ENCODE measurements at regions not wholly inside any gene's neighbourhood (a gene's known extent, or its start where the extent isn't known, plus 50 kb on each side); places are given as distances from the start of the nearest gene placed in this dataset.

DNA sequence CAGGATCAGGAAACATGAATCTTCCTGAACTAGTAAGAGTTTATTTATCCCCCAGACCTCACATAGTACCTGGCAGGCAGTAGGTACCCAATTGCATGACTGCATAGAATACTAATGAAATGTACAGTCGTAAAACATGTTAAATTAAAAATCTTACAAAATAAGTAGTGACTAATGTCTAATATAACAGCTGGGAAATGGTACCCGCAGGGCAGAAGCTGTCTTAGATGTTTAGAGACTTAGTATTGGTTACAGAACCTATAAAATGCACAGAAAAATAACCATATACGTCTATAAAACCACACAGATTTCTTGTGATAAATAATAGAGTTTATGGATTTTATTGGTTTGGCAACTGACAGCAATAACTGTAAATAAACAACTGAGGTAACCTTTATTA is 139.1 kb upstream of the GMDS start:
- no peaks in the 10 kb centered on the region for H3K36me3 ChIP-seq (ENCODE audit: low read length)
- no peaks in the 10 kb centered on the region for H3K9me3 ChIP-seq (ENCODE audit: insufficient read depth, low read length)
- H3K27ac ChIP-seq (ENCODE audit: low read depth, low read length): no peak overlapping the region
- no peaks in the 10 kb centered on the region for H3K9me2 ChIP-seq (replicated peaks; ENCODE audit: insufficient read depth, low read length)
- H3K27me3 ChIP-seq (ENCODE audit: low read length): no peaks in the 10 kb centered on the region
- H3K9ac ChIP-seq (ENCODE audit: low read length): no peak overlapping the region
- H4K20me1 ChIP-seq (ENCODE audit: low read depth, low read length): no peaks in the 10 kb centered on the region
- no peak overlapping the region for H3K4me2 ChIP-seq (ENCODE audit: low read depth, low read length, poor library complexity, severe bottlenecking)
- H3F3A ChIP-seq (ENCODE audit: insufficient read depth): no peaks in the 10 kb centered on the region
- TF ChIP-seq EZH2phosphoT487 (conservative IDR thresholded peaks at IDR 0.05; ENCODE audit: low read length): no peak
- H3K4me3 ChIP-seq (ENCODE audit: insufficient read depth, low read length, poor library complexity, severe bottlenecking): no peak overlapping the region
- no peak overlapping the region for H2AFZ ChIP-seq (ENCODE audit: low read depth, low read length, severe bottlenecking)
- H3K79me2 ChIP-seq (ENCODE audit: insufficient read depth, low read length): no peaks in the 10 kb centered on the region

DNA sequence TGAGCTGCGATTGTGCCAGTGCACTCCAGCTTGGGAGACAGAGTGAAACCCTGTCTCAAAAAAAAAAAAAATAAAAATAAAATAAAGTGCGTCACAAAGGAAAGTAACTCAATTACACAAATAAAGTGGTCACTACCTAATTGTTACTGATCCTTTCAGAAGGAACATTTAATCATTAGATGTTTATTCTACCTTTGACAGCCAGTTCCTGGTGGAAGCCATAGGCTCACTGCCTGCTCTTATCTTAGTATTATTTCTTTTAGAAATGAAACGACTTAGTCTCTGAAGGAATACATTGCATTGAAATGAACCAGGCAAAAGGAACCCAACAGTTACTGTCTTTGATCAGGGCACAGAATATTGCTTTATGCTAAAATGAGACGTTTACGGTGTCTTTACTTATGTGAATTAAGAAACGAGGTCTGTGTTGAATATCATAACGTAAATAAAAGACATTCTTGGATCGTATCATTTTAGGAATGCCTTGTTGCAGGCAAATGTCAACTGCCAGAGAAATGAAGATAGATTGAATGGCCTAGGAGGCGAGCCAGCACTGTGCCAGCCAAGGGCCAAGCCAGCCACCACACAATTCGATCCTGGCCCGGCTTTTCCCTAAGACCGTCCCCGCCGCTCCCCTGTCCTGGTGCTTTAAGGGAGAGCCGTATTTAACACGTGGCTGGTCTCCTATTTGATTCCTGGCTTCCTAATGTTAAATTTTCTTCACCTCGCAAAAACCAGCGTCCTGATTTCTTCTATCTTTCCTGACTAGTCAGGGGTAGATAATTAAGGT is 136.7 kb upstream of the GMDS start:
- Histone ChIP-seq H3K9me2 (replicated peaks; ENCODE audit: insufficient read depth, low read length) (no peaks in the 10 kb centered on the region), H3K36me3 (ENCODE audit: low read length) (no peaks in the 10 kb centered on the region), H3K27ac (ENCODE audit: low read depth, low read length) (no peak overlapping the region), H4K20me1 (ENCODE audit: low read depth, low read length) (no peaks in the 10 kb centered on the region), H3K27me3 (ENCODE audit: low read length) (no peaks in the 10 kb centered on the region), H3K9me3 (ENCODE audit: insufficient read depth, low read length) (no peaks in the 10 kb centered on the region), H3F3A (ENCODE audit: insufficient read depth) (no peaks in the 10 kb centered on the region), H2AFZ (ENCODE audit: low read depth, low read length, severe bottlenecking) (no peak overlapping the region), H3K4me2 (ENCODE audit: low read depth, low read length, poor library complexity, severe bottlenecking) (no peak overlapping the region), H3K9ac (ENCODE audit: low read length) (no peak overlapping the region), H3K79me2 (ENCODE audit: insufficient read depth, low read length) (no peaks in the 10 kb centered on the region), H3K4me3 (ENCODE audit: insufficient read depth, low read length, poor library complexity, severe bottlenecking) (no peak overlapping the region)
- no peak for TF ChIP-seq EZH2phosphoT487 (conservative IDR thresholded peaks at IDR 0.05; ENCODE audit: low read length)
- TF ChIP-seq, protein P1, sequence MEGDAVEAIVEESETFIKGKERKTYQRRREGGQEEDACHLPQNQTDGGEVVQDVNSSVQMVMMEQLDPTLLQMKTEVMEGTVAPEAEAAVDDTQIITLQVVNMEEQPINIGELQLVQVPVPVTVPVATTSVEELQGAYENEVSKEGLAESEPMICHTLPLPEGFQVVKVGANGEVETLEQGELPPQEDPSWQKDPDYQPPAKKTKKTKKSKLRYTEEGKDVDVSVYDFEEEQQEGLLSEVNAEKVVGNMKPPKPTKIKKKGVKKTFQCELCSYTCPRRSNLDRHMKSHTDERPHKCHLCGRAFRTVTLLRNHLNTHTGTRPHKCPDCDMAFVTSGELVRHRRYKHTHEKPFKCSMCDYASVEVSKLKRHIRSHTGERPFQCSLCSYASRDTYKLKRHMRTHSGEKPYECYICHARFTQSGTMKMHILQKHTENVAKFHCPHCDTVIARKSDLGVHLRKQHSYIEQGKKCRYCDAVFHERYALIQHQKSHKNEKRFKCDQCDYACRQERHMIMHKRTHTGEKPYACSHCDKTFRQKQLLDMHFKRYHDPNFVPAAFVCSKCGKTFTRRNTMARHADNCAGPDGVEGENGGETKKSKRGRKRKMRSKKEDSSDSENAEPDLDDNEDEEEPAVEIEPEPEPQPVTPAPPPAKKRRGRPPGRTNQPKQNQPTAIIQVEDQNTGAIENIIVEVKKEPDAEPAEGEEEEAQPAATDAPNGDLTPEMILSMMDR (IDR thresholded peaks at IDR 0.05; ENCODE audit: insufficient read depth, low read length, poor library complexity, severe bottlenecking): no peak

DNA sequence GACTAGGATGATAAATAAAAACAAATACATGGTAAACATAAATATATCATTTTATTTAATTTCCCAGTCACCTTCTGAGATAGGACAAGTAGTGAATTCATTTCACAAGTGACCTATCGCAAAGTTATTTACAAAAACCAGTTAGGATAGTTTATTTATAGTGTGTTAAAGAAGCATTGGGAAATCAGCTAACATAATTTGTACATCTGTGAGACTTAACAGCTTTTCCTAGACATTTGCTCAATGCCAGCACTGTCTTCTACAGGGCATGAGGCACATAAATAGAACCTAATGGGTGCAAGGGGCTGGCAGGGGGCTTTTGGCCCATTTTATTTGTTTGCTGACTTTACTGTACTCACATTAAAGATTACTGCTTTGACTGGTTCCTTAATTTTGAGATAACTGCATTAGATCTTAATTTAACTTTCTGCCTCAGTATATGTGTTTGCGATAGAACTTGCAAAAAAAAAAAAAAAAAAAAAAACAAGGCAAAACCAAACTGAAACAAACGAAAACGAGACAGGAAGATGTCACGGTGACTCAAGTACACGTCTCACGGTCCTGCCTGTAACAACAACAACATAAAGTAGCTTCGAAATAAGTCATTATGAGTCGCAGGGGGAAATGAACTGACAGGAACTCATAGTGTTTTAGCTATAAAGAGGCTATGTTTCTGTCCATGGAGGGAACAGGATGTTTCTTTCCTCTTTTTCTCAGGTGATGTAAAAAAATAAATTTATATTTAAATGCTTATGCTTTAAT is 133.7 kb upstream of the GMDS start:
- no peaks in the 10 kb centered on the region for H3F3A ChIP-seq (ENCODE audit: insufficient read depth)
- H4K20me1 ChIP-seq (ENCODE audit: low read depth, low read length): no peaks in the 10 kb centered on the region
- no peaks in the 10 kb centered on the region for H3K9me2 ChIP-seq (replicated peaks; ENCODE audit: insufficient read depth, low read length)
- no peak overlapping the region for H3K4me3 ChIP-seq (ENCODE audit: insufficient read depth, low read length, poor library complexity, severe bottlenecking)
- no peaks in the 10 kb centered on the region for H3K36me3 ChIP-seq (ENCODE audit: low read length)
- no peak overlapping the region for H3K9ac ChIP-seq (ENCODE audit: low read length)
- no peak for TF ChIP-seq EZH2phosphoT487 (conservative IDR thresholded peaks at IDR 0.05; ENCODE audit: low read length)
- TF ChIP-seq, protein P1 (IDR thresholded peaks at IDR 0.05; ENCODE audit: insufficient read depth, low read length, poor library complexity, severe bottlenecking): no peak
- H3K9me3 ChIP-seq (ENCODE audit: insufficient read depth, low read length): no peaks in the 10 kb centered on the region
- no peak overlapping the region for H3K27ac ChIP-seq (ENCODE audit: low read depth, low read length)
- H3K4me2 ChIP-seq (ENCODE audit: low read depth, low read length, poor library complexity, severe bottlenecking): no peak overlapping the region
- H3K79me2 ChIP-seq (ENCODE audit: insufficient read depth, low read length): no peaks in the 10 kb centered on the region
- no peaks in the 10 kb centered on the region for H3K27me3 ChIP-seq (ENCODE audit: low read length)
- no peak overlapping the region for H2AFZ ChIP-seq (ENCODE audit: low read depth, low read length, severe bottlenecking)

Data from SU-DHL-6 (cell line).